Epithelial cell of proximal tubule (primary cell): ENCODE measurements at regions not wholly inside any gene's neighbourhood (a gene's known extent, or its start where the extent isn't known, plus 50 kb on each side); places are given as distances from the start of the nearest gene placed in this dataset.

Source experiments
- DNase-seq: peaks from one replicate; pipeline ENCODE4 v3.0.0-alpha.2; 2011; ENCODE audit warnings: low read depth
- H3K4me3 ChIP-seq: 2 replicates; pipeline ENCODE4 v1.5.1; 2011; ENCODE audit warnings: low read depth, mild to moderate bottlenecking, low read length
- TF ChIP-seq, protein P1 (sequence below): conservative IDR thresholded peaks from 2 replicates; pipeline ENCODE4 v1.5.1; 2012; ENCODE audit warnings: low read depth, mild to moderate bottlenecking, low read length

DNA sequence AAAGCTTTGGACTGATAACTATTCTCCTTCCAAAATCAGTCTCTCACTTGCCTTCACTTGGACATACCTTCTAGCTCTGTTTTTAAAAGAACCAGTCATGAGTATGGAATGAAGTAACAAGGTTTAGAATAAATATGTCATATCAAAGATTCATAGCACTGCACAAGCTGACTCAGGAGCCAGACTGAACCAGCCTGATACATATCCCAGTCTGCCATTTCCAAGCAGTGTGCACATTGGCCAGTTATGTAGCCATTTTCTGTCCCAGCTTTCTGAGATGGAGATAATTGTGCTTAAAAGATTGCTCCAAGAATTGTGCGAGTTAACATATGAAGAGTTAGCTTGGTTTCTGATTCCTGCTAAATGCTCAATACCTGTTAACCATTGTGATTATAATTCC is 311.3 kb downstream of the C11orf87 start:
- no peak overlapping the region for H3K4me3 ChIP-seq
- no peak for DNase-seq
- TF ChIP-seq, protein P1, sequence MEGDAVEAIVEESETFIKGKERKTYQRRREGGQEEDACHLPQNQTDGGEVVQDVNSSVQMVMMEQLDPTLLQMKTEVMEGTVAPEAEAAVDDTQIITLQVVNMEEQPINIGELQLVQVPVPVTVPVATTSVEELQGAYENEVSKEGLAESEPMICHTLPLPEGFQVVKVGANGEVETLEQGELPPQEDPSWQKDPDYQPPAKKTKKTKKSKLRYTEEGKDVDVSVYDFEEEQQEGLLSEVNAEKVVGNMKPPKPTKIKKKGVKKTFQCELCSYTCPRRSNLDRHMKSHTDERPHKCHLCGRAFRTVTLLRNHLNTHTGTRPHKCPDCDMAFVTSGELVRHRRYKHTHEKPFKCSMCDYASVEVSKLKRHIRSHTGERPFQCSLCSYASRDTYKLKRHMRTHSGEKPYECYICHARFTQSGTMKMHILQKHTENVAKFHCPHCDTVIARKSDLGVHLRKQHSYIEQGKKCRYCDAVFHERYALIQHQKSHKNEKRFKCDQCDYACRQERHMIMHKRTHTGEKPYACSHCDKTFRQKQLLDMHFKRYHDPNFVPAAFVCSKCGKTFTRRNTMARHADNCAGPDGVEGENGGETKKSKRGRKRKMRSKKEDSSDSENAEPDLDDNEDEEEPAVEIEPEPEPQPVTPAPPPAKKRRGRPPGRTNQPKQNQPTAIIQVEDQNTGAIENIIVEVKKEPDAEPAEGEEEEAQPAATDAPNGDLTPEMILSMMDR, result no peak

DNA sequence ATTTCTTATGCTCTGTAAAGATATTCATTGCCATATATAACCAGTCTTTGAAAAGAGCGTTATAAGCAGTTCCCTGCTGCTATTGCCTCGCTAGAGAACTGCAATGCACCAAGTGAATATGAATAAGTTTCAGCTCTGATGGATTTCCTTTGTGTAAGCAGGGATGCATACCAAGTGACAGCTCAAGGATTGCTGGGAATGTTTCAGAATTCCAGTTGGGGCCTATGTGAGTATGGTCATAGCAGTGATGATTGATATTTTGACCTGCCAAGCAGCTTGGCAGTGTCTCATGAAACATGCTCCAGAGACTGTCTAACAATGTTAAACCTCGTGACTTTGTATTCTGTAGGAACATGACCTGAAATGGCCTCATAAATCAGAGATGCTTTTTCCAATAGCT is 312.6 kb downstream of the C11orf87 start:
- no peak overlapping the region for H3K4me3 ChIP-seq
- no peak for DNase-seq
- TF ChIP-seq, protein P1, result no peak

DNA sequence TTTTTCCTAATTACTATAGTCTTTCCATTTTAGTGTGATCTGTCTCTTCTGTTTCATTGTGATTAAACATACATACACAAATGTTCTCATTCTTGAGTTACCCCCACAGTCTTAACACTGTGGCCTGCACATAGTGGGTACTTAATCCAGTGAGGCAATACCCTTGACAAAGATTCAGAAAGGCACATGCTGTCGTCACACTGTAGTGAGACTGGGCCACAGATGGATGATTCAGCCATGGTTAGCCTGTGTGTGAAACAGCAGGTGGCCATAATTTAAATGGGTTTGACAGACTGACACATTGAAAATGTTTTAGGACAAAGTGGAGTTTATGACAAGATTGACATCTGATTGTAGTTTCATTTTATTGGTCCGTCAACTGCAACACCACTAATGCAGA is 313.1 kb downstream of the C11orf87 start:
- no peak overlapping the region for H3K4me3 ChIP-seq
- TF ChIP-seq, protein P1, result no peak
- DNase-seq, result no peak

DNA sequence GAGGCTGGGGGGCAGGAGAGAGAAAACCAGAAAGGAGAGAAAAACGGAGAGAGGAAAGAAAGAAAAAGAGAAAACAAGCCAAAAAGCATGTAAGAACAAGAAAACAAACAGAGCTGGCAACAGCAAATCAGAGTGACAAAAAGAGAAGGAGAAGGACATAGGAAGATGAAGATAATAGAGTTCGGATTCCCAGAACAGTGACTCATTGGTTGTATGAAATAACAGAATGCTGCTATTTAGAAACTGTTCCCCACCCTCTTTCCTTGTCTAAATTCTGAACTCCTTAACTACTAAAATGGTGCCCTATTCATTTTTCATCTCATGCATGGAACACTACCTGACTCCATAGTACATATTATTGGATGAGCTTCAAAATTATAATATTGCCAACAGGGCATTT is 317.4 kb downstream of the C11orf87 start:
- no peak for DNase-seq
- no peak overlapping the region for H3K4me3 ChIP-seq
- TF ChIP-seq, protein P1, result no peak

DNA sequence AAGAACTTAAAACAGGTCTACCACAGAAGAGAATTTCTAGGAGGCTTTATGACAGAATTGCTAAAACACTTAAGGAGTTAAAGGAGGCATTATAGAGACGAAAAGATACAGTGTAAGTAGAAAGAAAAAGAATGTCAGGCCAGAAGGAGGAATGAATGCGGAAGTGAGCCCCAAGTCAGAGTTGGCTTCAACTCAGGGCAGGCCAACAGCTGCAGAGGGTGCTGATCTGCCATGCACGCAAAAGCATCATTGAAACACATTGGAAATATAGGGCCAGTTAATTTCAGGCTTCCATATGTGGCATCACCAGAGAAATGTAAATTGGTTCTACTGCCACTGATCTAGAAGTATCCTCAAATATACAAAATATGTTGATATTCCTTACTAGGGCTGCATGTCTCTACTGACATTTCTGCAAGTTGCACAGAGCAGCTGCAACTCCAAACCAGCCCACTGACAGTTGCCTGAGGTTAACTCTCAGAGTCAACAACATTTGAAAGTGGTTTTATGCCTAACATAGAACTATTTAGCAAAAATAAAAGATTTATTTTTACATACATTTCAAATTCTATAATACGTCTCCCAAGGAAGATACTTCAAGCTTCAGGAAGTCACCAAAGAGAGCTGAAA is 324.1 kb downstream of the C11orf87 start:
- TF ChIP-seq, protein P1, result no peak
- no peak for DNase-seq
- H3K4me3 ChIP-seq, result no peak overlapping the region

DNA sequence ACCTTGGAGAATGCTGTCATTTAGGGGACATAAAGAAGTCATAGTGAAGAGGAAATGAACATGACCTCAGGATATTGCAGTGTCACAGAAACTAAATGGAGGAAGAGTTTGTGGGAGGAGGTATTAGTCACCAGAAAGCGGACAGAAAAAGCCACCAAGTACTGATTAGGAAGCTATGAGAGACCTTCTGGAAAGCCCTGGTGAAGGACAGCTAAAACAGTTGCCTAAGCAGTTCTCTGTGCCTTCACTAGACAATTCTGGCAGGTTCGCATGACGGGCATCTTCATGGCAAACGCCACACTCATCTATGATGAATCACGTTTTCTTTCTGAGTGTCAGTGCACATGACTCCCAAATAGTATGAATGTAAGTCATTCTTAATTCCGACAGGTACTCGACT is 325.8 kb downstream of the C11orf87 start:
- no peak for DNase-seq
- H3K4me3 ChIP-seq, result no peak overlapping the region
- TF ChIP-seq, protein P1, result no peak

DNA sequence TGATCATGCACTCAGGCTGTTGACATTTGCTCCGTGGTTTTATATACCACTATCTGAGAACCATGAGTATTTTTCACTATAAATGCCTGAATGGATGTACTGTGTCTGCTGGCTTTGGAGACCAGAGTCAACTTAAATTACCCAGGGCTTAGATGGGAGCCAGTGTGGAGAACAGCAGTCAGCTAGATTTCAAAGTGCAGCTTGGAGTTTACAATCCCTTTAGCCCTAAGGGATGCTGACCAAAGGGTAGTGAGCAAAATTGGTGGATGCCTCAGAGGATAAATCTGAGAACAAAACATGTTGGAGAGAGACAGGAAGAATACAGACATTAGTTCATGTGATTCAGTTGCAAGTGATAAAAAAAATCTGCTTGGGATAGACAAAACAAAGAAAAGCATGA is 327.5 kb downstream of the C11orf87 start:
- no peak overlapping the region for H3K4me3 ChIP-seq
- TF ChIP-seq, protein P1, result no peak
- DNase-seq, result no peak
